Thyroid gland (tissue), 4 donors: ENCODE measurements at regions not wholly inside any gene's neighbourhood (a gene's known extent, or its start where the extent isn't known, plus 50 kb on each side); places are given as distances from the start of the nearest gene placed in this dataset.
A peak's percentile ranks its signal among the peaks of the same experiment; 100 is the strongest.

Source experiments
- DNase-seq, 2 donors: peaks; one replicate each; pipeline ENCODE4 v3.0.0-alpha.2; 2019
- H3K27ac ChIP-seq, 3 donors: fragments of 200-600 bp; sonication (generic); 1 replicate in 2 of 3; 2 replicates in 1 of 3; pipeline ENCODE4 v1.5.1; 2016 to 2019; ENCODE audit warnings: mild to moderate bottlenecking in 1 of 3, moderate library complexity in 1 of 3
- H3K27me3 ChIP-seq: fragments of 200-600 bp; sonication (generic); one replicate; pipeline ENCODE4 v1.5.1; 2019
- H3K36me3 ChIP-seq, 2 donors: fragments of 200-600 bp; sonication (generic); one replicate each; pipeline ENCODE4 v1.5.1; 2016 to 2019
- H3K4me1 ChIP-seq, 2 donors: fragments of 200-600 bp; sonication (generic); one replicate each; pipeline ENCODE4 v1.5.1; 2017 to 2019
- H3K4me3 ChIP-seq, 3 donors: fragments of 200-600 bp; sonication (generic); replicated peaks in 1 of 3; 1 replicate in 2 of 3; 2 replicates in 1 of 3; pipeline ENCODE4 v1.5.1; 2016; ENCODE audit warnings: mild to moderate bottlenecking in 1 of 3
- H3K9me3 ChIP-seq: fragments of 200-600 bp; sonication (generic); one replicate; pipeline ENCODE4 v1.5.1; 2017
- CTCF ChIP-seq, 6 experiments: fragments of 200-600 bp in 3 of 6; fragments of 450-650 bp in 3 of 6; sonication (generic) in 3 of 6; IDR thresholded peaks; one replicate each; pipeline ENCODE4 v1.5.1; 2016 to 2019; ENCODE audit warnings: antibody characterized with exemption in 6 of 6, mild to moderate bottlenecking in 2 of 6, inconsistent platforms in 1 of 6, moderate library complexity in 1 of 6
- POLR2A ChIP-seq, 2 donors: fragments of 450-650 bp; IDR thresholded peaks; one replicate each; pipeline ENCODE4 v1.6.1; 2017; ENCODE audit warnings: antibody characterized with exemption in 2 of 2, mild to moderate bottlenecking in 2 of 2, moderate library complexity in 1 of 2
- WGBS, 2 donors: methylation state at CpG; one replicate each; pipeline ENCODE4 v1.1.5; 2017; 5-methylcytosine and 5-hydroxymethylcytosine counted together
- intact Hi-C: fragments of 100-400 bp; cut with DNase I; formaldehyde crosslinking; loops from one replicate; pipeline ENCODE4 v1.15.1; 2023

GRCh38 chr11:92852229-92852628 is 117.2 kb upstream of the MTNR1B start:
- no peak overlapping the region for H3K27ac ChIP-seq
- intact Hi-C loops, result no loop called here

GRCh38 chr11:92852946-92853345 is 116.5 kb upstream of the MTNR1B start:
- TF ChIP-seq CTCF (IDR thresholded peaks at IDR 0.05) (peak in 1 of 6 experiments; percentile 7), POLR2A (IDR thresholded peaks at IDR 0.05) (no peak)
- Histone ChIP-seq H3K4me3 (no peak overlapping the region), H3K36me3 (no peaks in the 10 kb centered on the region), H3K27ac (no peak overlapping the region), H3K9me3 (no peaks in the 10 kb centered on the region), H3K4me1 (no peaks in the 10 kb centered on the region), H3K27me3 (no peaks in the 10 kb centered on the region)
- WGBS, 2 donors, result 43 to 88% methylated on average over 3 to 6 of the region's 7 CpGs
- peak; percentile 83 to 87 for DNase-seq
- intact Hi-C loops, result no loop called here

More at GRCh38 chr11:92852229-92852628, 117.2 kb upstream of the MTNR1B start:
- no peak overlapping the region for H3K4me3 ChIP-seq
- DNase-seq, result no peak
- no peaks in the 10 kb centered on the region for H3K4me1 ChIP-seq
- no peaks in the 10 kb centered on the region for H3K27me3 ChIP-seq
- TF ChIP-seq CTCF (IDR thresholded peaks at IDR 0.05) (no peak), POLR2A (IDR thresholded peaks at IDR 0.05) (no peak)
- no peaks in the 10 kb centered on the region for H3K36me3 ChIP-seq
- no peaks in the 10 kb centered on the region for H3K9me3 ChIP-seq

GRCh38 chr11:92854162-92854561 is 115.3 kb upstream of the MTNR1B start:
- no peak overlapping the region for H3K27ac ChIP-seq
- no peak overlapping the region for H3K4me3 ChIP-seq
- H3K4me1 ChIP-seq, result no peaks in the 10 kb centered on the region
- no peaks in the 10 kb centered on the region for H3K36me3 ChIP-seq
- no peak for TF ChIP-seq CTCF (IDR thresholded peaks at IDR 0.05)
- TF ChIP-seq POLR2A (IDR thresholded peaks at IDR 0.05), result no peak
- H3K27me3 ChIP-seq, result no peaks in the 10 kb centered on the region
- no peaks in the 10 kb centered on the region for H3K9me3 ChIP-seq
- intact Hi-C loops, result no loop called here
- DNase-seq, result no peak
- 76 to 78% methylated on average over 5 of the region's 5 CpGs for WGBS, 2 donors

- H3K4me3 ChIP-seq, result no peak overlapping the region
- no peak for DNase-seq
- intact Hi-C loops, result no loop called here
- 79 to 88% methylated on average over 3 of the region's 3 CpGs for WGBS, 2 donors
- no peaks in the 10 kb centered on the region for H3K4me1 ChIP-seq
- H3K27ac ChIP-seq, result no peak overlapping the region
- no peaks in the 10 kb centered on the region for H3K27me3 ChIP-seq
- no peaks in the 10 kb centered on the region for H3K9me3 ChIP-seq
- H3K36me3 ChIP-seq, result no peaks in the 10 kb centered on the region
- no peak for TF ChIP-seq POLR2A (IDR thresholded peaks at IDR 0.05)
- no peak for TF ChIP-seq CTCF (IDR thresholded peaks at IDR 0.05)
Observed at GRCh38 chr11:92854952-92855351, 114.5 kb upstream of the MTNR1B start.

- no peak overlapping the region for H3K4me3 ChIP-seq
- WGBS, 2 donors, result 83 to 85% methylated on average over 2 of the region's 2 CpGs
- no peaks in the 10 kb centered on the region for H3K27me3 ChIP-seq
- no peaks in the 10 kb centered on the region for H3K9me3 ChIP-seq
- no peak for DNase-seq
- peaks cover 3 to 6% of the 10 kb centered on the region in 2 donors for H3K4me1 ChIP-seq
- H3K36me3 ChIP-seq, result no peaks in the 10 kb centered on the region
- no peak overlapping the region for H3K27ac ChIP-seq
- intact Hi-C loops, result no loop called here
- TF ChIP-seq CTCF (IDR thresholded peaks at IDR 0.05) (no peak), POLR2A (IDR thresholded peaks at IDR 0.05) (no peak)
Observed at GRCh38 chr11:92855607-92856405, 113.6 kb upstream of the MTNR1B start.
